ENCODE measurements at regions not wholly inside any gene's neighbourhood (a gene's known extent, or its start where the extent isn't known, plus 50 kb on each side); places are given as distances from the start of the nearest gene placed in this dataset.

GRCh38 chr18:67023059-67023458, 419.2 kb upstream of the CDH19 start:
- DNase-seq (ENCODE audit: low spot score) = no peak
- Histone ChIP-seq H3K4me1 (ENCODE audit: control insufficient read depth in 4 of 4, insufficient read depth in 4 of 4, low read length in 3 of 4) (no peaks in the 10 kb centered on the region), H3K27ac (ENCODE audit: low read depth in 1 of 2, low read length in 2 of 2) (no peak overlapping the region), H3K27me3 (ENCODE audit: control insufficient read depth in 4 of 4, insufficient read depth in 4 of 4, low read length in 3 of 4) (no peaks in the 10 kb centered on the region), H3K9ac (ENCODE audit: low read depth in 1 of 2, low read length in 2 of 2) (no peak overlapping the region), H3K36me3 (ENCODE audit: control insufficient read depth in 4 of 4, insufficient read depth in 3 of 4, low read depth in 1 of 4, low read length in 3 of 4) (no peaks in the 10 kb centered on the region), H3K4me3 (ENCODE audit: low read depth in 1 of 3, low read length in 3 of 3) (no peak overlapping the region), H3K9me3 (ENCODE audit: control insufficient read depth in 4 of 4, low read length in 3 of 4) (no peaks in the 10 kb centered on the region)
- TF ChIP-seq ATF3 (IDR thresholded peaks at IDR 0.05) (no peak), NR2F2 (IDR thresholded peaks at IDR 0.05) (no peak), JUND (IDR thresholded peaks at IDR 0.05) (no peak), SP1 (IDR thresholded peaks at IDR 0.05) (no peak), YY1 (IDR thresholded peaks at IDR 0.05) (no peak), TAF1 (conservative IDR thresholded peaks at IDR 0.05) (no peak), FOXA1 (IDR thresholded peaks at IDR 0.05) (no peak), FOXA2 (IDR thresholded peaks at IDR 0.05) (no peak), HNF4A (conservative IDR thresholded peaks at IDR 0.05) (no peak), HNF4G (IDR thresholded peaks at IDR 0.05) (no peak), GABPA (IDR thresholded peaks at IDR 0.05 in 1 of 2, conservative IDR thresholded peaks at IDR 0.05 in 1 of 2) (no peak), ZBTB33 (IDR thresholded peaks at IDR 0.05) (no peak), RXRA (IDR thresholded peaks at IDR 0.05) (no peak)
- TF ChIP-seq, protein P1, sequence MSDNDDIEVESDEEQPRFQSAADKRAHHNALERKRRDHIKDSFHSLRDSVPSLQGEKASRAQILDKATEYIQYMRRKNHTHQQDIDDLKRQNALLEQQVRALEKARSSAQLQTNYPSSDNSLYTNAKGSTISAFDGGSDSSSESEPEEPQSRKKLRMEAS (IDR thresholded peaks at IDR 0.05) = no peak
- TF ChIP-seq, protein P2, sequence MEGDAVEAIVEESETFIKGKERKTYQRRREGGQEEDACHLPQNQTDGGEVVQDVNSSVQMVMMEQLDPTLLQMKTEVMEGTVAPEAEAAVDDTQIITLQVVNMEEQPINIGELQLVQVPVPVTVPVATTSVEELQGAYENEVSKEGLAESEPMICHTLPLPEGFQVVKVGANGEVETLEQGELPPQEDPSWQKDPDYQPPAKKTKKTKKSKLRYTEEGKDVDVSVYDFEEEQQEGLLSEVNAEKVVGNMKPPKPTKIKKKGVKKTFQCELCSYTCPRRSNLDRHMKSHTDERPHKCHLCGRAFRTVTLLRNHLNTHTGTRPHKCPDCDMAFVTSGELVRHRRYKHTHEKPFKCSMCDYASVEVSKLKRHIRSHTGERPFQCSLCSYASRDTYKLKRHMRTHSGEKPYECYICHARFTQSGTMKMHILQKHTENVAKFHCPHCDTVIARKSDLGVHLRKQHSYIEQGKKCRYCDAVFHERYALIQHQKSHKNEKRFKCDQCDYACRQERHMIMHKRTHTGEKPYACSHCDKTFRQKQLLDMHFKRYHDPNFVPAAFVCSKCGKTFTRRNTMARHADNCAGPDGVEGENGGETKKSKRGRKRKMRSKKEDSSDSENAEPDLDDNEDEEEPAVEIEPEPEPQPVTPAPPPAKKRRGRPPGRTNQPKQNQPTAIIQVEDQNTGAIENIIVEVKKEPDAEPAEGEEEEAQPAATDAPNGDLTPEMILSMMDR (IDR thresholded peaks at IDR 0.05; ENCODE audit: low read depth, low read length, missing input control) = no peak

DNA sequence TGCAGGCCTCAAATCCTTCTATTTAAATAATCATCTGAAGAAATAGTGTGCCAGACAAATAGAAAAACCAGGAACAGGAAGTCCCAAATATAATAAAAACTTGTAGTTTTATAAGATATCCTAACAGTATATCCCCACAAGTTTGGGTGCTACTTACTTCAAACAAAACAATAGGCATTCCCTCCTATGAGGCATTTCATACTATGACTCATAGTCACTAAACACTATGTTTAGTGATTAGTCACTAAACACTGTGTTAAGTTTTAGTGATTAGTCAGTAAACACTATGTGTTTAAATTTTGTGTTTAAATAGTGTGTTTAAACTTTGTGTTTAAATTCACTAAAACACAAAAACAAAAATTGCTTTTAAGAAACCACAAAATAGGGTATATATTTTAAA, 407.0 kb upstream of the CDH19 start:
- Histone ChIP-seq H3K4me1 (ENCODE audit: control insufficient read depth in 4 of 4, insufficient read depth in 4 of 4, low read length in 3 of 4) (no peaks in the 10 kb centered on the region), H3K36me3 (ENCODE audit: control insufficient read depth in 4 of 4, insufficient read depth in 3 of 4, low read depth in 1 of 4, low read length in 3 of 4) (no peaks in the 10 kb centered on the region), H3K9ac (ENCODE audit: low read depth in 1 of 2, low read length in 2 of 2) (no peak overlapping the region), H3K4me3 (ENCODE audit: low read depth in 1 of 3, low read length in 3 of 3) (no peak overlapping the region), H3K9me3 (ENCODE audit: control insufficient read depth in 4 of 4, low read length in 3 of 4) (no peaks in the 10 kb centered on the region), H3K27me3 (ENCODE audit: control insufficient read depth in 4 of 4, insufficient read depth in 4 of 4, low read length in 3 of 4) (no peaks in the 10 kb centered on the region), H3K27ac (ENCODE audit: low read depth in 1 of 2, low read length in 2 of 2) (no peak overlapping the region)
- no peak for DNase-seq (ENCODE audit: low spot score)
- TF ChIP-seq ATF3 (IDR thresholded peaks at IDR 0.05) = no peak
- no peak for TF ChIP-seq TAF1 (conservative IDR thresholded peaks at IDR 0.05)
- no peak for TF ChIP-seq JUND (IDR thresholded peaks at IDR 0.05)
- TF ChIP-seq FOXA2 (IDR thresholded peaks at IDR 0.05) = no peak
- TF ChIP-seq, protein P2 (IDR thresholded peaks at IDR 0.05; ENCODE audit: low read depth, low read length, missing input control) = no peak
- no peak for TF ChIP-seq RAD21 (IDR thresholded peaks at IDR 0.05)
- TF ChIP-seq EGR1 (IDR thresholded peaks at IDR 0.05; ENCODE audit: low read depth in 2 of 2) = no peak
- no peak for TF ChIP-seq YY1 (IDR thresholded peaks at IDR 0.05)
- TF ChIP-seq SP1 (IDR thresholded peaks at IDR 0.05) = no peak
- TF ChIP-seq HNF4A (conservative IDR thresholded peaks at IDR 0.05) = no peak
- TF ChIP-seq FOXA1 (IDR thresholded peaks at IDR 0.05) = no peak
- no peak for TF ChIP-seq ZBTB33 (IDR thresholded peaks at IDR 0.05)
- no peak for TF ChIP-seq HNF4G (IDR thresholded peaks at IDR 0.05)
- no peak for TF ChIP-seq NR2F2 (IDR thresholded peaks at IDR 0.05)
- TF ChIP-seq RXRA (IDR thresholded peaks at IDR 0.05) = no peak
- TF ChIP-seq, protein P1 (IDR thresholded peaks at IDR 0.05) = no peak
- TF ChIP-seq, protein P3, sequence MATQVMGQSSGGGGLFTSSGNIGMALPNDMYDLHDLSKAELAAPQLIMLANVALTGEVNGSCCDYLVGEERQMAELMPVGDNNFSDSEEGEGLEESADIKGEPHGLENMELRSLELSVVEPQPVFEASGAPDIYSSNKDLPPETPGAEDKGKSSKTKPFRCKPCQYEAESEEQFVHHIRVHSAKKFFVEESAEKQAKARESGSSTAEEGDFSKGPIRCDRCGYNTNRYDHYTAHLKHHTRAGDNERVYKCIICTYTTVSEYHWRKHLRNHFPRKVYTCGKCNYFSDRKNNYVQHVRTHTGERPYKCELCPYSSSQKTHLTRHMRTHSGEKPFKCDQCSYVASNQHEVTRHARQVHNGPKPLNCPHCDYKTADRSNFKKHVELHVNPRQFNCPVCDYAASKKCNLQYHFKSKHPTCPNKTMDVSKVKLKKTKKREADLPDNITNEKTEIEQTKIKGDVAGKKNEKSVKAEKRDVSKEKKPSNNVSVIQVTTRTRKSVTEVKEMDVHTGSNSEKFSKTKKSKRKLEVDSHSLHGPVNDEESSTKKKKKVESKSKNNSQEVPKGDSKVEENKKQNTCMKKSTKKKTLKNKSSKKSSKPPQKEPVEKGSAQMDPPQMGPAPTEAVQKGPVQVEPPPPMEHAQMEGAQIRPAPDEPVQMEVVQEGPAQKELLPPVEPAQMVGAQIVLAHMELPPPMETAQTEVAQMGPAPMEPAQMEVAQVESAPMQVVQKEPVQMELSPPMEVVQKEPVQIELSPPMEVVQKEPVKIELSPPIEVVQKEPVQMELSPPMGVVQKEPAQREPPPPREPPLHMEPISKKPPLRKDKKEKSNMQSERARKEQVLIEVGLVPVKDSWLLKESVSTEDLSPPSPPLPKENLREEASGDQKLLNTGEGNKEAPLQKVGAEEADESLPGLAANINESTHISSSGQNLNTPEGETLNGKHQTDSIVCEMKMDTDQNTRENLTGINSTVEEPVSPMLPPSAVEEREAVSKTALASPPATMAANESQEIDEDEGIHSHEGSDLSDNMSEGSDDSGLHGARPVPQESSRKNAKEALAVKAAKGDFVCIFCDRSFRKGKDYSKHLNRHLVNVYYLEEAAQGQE (IDR thresholded peaks at IDR 0.05) = no peak
- TF ChIP-seq GABPA (IDR thresholded peaks at IDR 0.05 in 1 of 2, conservative IDR thresholded peaks at IDR 0.05 in 1 of 2) = no peak

Data from liver (tissue), 7 donors.